Neuron (in vitro differentiated cells): ENCODE measurements at regions not wholly inside any gene's neighbourhood (a gene's known extent, or its start where the extent isn't known, plus 50 kb on each side); places are given as distances from the start of the nearest gene placed in this dataset.

Source experiments
- H2AFZ ChIP-seq: one replicate; pipeline ENCODE4 v1.6.1; 2013; ENCODE audit warnings: low read depth, mild to moderate bottlenecking, inconsistent platforms, low read length, moderate library complexity
- H3K27me3 ChIP-seq: one replicate; pipeline ENCODE4 v1.6.1; 2013; ENCODE audit warnings: low read length; ENCODE audit not compliant: insufficient read depth
- H3K36me3 ChIP-seq: one replicate; pipeline ENCODE4 v1.6.1; 2013; ENCODE audit warnings: low read length; ENCODE audit not compliant: insufficient read depth
- H3K4me1 ChIP-seq: one replicate; pipeline ENCODE4 v1.6.1; 2013; ENCODE audit warnings: low read length; ENCODE audit not compliant: insufficient read depth
- H3K4me3 ChIP-seq: 2 replicates; pipeline ENCODE4 v1.5.1; 2013; ENCODE audit warnings: mild to moderate bottlenecking, low read length, moderate library complexity
- H3K9me3 ChIP-seq: one replicate; pipeline ENCODE4 v1.6.1; 2013; ENCODE audit warnings: low read length

DNA sequence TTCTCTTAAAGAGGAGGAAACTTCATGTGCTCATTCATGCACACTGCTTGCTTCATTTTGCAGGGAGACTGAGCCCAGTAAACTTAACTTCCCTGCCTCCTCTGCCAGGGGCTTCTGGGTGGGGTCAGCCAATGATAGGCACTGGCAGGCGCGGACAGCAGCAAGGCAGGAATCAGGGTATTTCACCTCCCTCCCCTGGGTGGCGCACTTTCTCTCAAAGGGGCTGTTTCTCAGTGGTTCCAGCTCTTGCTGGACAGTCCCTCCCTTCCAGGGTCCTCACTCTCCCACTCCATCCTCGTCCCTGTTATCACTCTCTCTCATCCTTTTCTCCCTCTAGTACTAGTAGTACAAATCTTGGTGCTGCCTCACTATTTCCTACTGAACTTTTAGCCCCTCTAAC is 320.5 kb upstream of the ZNF521 start:
- H3K9me3 ChIP-seq, result no peaks in the 10 kb centered on the region
- H3K4me1 ChIP-seq, result no peaks in the 10 kb centered on the region
- H3K36me3 ChIP-seq, result no peaks in the 10 kb centered on the region
- H3K27me3 ChIP-seq, result no peaks in the 10 kb centered on the region
- H2AFZ ChIP-seq, result no peak overlapping the region
- no peak overlapping the region for H3K4me3 ChIP-seq

- no peaks in the 10 kb centered on the region for H3K4me1 ChIP-seq
- no peaks in the 10 kb centered on the region for H3K27me3 ChIP-seq
- H3K4me3 ChIP-seq, result no peak overlapping the region
- H2AFZ ChIP-seq, result no peak overlapping the region
- no peaks in the 10 kb centered on the region for H3K9me3 ChIP-seq
- no peaks in the 10 kb centered on the region for H3K36me3 ChIP-seq
Observed at GRCh38 chr18:25669741-25670140, 317.8 kb upstream of the ZNF521 start.

GRCh38 chr18:25662272-25662671 is 310.3 kb upstream of the ZNF521 start:
- Histone ChIP-seq H3K4me1 (peaks cover 6% of the 10 kb centered on the region), H3K9me3 (no peaks in the 10 kb centered on the region), H3K4me3 (no peak overlapping the region), H3K27me3 (no peaks in the 10 kb centered on the region), H2AFZ (no peak overlapping the region), H3K36me3 (no peaks in the 10 kb centered on the region)

DNA sequence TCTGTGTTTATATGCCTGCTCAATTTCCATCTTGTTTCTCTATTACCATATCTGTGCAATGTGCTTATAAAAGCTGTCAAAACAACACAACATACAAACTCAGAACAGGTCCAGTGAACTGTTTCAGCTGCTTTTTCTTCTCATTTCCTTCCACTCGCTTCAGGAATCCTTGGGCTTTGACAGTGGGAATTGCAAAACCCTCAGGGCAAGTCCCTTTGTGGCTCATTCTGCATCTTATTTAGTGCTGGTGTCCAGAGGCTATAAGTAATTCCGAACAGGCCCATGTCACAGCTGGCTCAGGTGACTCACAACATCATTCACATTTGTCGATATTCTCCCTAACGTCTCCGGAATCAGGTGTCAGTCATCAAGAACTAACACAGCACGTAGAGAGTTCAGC is 309.9 kb upstream of the ZNF521 start:
- Histone ChIP-seq H3K9me3 (no peaks in the 10 kb centered on the region), H3K36me3 (no peaks in the 10 kb centered on the region), H3K27me3 (no peaks in the 10 kb centered on the region), H3K4me3 (no peak overlapping the region), H2AFZ (no peak overlapping the region), H3K4me1 (peaks cover 6% of the 10 kb centered on the region)

DNA sequence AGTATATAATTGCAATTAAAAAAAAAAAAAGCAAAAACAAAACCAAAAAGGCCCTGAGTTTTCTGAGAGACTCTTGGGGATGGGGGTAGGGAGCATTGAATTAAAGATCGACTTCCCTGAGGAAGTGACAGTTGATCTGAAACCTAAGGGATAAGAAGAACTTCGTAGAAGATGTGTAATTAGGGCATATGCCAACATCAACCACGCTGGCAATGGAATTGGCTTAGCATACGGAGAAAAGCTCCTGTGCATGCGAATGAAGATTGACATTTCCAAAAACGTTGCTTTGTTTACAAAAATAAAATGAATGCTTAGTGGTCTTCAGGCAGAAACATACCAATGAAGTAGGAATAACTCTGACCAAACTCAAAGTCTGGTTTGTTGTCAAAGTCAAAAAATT is 307.6 kb upstream of the ZNF521 start:
- H3K4me1 ChIP-seq, result peaks cover 7% of the 10 kb centered on the region
- no peaks in the 10 kb centered on the region for H3K9me3 ChIP-seq
- H3K4me3 ChIP-seq, result no peak overlapping the region
- H3K27me3 ChIP-seq, result no peaks in the 10 kb centered on the region
- H3K36me3 ChIP-seq, result no peaks in the 10 kb centered on the region
- no peak overlapping the region for H2AFZ ChIP-seq

- no peaks in the 10 kb centered on the region for H3K36me3 ChIP-seq
- peaks cover 7% of the 10 kb centered on the region for H3K4me1 ChIP-seq
- no peak overlapping the region for H2AFZ ChIP-seq
- no peaks in the 10 kb centered on the region for H3K27me3 ChIP-seq
- H3K9me3 ChIP-seq, result no peaks in the 10 kb centered on the region
- no peak overlapping the region for H3K4me3 ChIP-seq
Observed at GRCh38 chr18:25658476-25658875, 306.5 kb upstream of the ZNF521 start.

- Histone ChIP-seq H3K36me3 (no peaks in the 10 kb centered on the region), H3K4me3 (no peak overlapping the region), H3K4me1 (peaks cover 21% of the 10 kb centered on the region), H3K27me3 (no peaks in the 10 kb centered on the region), H2AFZ (no peak overlapping the region), H3K9me3 (no peaks in the 10 kb centered on the region)
Observed at GRCh38 chr18:25651553-25651952, 299.6 kb upstream of the ZNF521 start.

DNA sequence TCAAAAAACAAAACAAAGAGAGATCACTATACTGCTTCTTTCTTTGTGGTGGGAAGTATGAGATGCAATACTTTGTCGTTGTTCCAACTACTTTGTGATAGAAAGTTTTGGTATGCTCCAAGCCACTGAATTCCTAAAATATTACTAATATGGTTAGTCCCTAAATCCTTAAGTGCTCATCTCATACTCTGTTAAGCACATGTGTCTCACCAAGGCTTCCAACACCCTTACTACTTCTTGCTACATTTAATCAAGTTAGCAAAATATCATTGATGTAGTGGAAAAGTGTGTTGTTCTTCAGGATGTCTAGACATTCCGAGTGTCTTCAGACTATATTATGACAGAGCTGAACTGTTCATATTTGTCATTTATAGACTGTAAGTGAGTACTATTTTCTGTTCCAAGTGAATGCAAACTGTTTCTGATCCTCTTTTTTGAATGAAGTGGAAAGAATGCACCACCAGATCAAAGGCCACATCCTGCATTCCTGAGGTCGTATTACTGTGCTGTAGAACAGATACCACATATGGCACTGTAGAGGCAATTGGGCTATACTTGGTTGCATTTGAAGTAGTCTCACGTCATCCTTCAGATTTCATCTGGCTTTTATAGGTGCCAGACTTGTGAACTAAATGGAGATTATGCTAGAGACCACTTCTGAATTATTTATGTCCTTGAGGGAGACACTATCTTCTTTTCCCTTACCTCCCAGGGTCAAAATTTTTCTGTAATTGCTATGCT is 298.4 kb upstream of the ZNF521 start:
- no peaks in the 10 kb centered on the region for H3K27me3 ChIP-seq
- H3K4me1 ChIP-seq, result peaks cover 19% of the 10 kb centered on the region
- H2AFZ ChIP-seq, result no peak overlapping the region
- no peaks in the 10 kb centered on the region for H3K36me3 ChIP-seq
- no peak overlapping the region for H3K4me3 ChIP-seq
- peaks cover 2% of the 10 kb centered on the region for H3K9me3 ChIP-seq

- Histone ChIP-seq H3K4me3 (no peak overlapping the region), H3K9me3 (peaks cover 2% of the 10 kb centered on the region), H3K36me3 (no peaks in the 10 kb centered on the region), H3K4me1 (peaks cover 19% of the 10 kb centered on the region), H2AFZ (no peak overlapping the region), H3K27me3 (no peaks in the 10 kb centered on the region)
Observed at GRCh38 chr18:25648716-25649260, 296.8 kb upstream of the ZNF521 start.

- no peaks in the 10 kb centered on the region for H3K27me3 ChIP-seq
- peaks cover 17% of the 10 kb centered on the region for H3K4me1 ChIP-seq
- no peak overlapping the region for H2AFZ ChIP-seq
- H3K4me3 ChIP-seq, result no peak overlapping the region
- peaks cover 2% of the 10 kb centered on the region for H3K9me3 ChIP-seq
- H3K36me3 ChIP-seq, result no peaks in the 10 kb centered on the region
Observed at GRCh38 chr18:25647404-25647803, 295.4 kb upstream of the ZNF521 start.

DNA sequence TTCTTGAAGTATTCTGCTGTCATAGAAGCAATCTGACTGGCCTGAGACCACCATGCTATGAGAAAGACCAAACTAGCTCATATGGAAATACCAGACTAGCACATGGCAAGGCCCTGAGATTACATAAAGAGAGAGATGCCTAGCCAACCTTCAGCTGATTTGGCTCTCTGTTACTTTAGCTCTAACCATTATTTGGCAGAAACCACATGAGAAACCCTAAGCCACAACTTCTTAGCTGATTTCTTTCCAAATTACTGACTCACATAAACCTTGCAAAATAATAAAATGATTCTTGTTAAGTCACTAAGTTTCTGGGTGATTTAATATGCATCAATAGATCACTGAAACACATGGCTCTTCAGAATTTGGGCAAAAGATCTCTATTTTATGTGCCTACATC is 295.0 kb upstream of the ZNF521 start:
- Histone ChIP-seq H3K36me3 (no peaks in the 10 kb centered on the region), H2AFZ (no peak overlapping the region), H3K27me3 (no peaks in the 10 kb centered on the region), H3K4me1 (peaks cover 14% of the 10 kb centered on the region), H3K9me3 (peaks cover 2% of the 10 kb centered on the region), H3K4me3 (no peak overlapping the region)

DNA sequence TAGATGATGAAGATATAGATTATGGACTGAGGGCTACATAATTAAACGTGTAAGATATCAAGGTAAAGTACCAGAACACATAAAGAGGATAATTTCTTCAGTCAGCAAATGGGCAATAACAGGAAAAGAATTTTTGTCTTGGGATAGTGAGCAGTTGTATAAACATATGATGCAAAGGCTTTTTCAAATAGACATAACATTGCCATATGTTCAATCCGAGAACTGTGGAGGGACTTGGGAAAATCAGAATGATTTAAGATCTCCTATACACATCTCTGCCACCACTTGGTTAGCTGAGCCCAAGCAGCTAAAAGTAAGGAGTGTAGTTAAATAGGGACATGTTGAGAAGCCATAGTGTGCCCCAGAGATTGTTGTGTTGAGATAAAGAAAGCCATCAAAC is 287.6 kb upstream of the ZNF521 start:
- Histone ChIP-seq H3K27me3 (no peaks in the 10 kb centered on the region), H2AFZ (no peak overlapping the region), H3K4me1 (peaks cover 3% of the 10 kb centered on the region), H3K9me3 (no peaks in the 10 kb centered on the region), H3K36me3 (no peaks in the 10 kb centered on the region), H3K4me3 (no peak overlapping the region)

GRCh38 chr18:25633563-25633962 is 281.6 kb upstream of the ZNF521 start:
- Histone ChIP-seq H3K9me3 (no peaks in the 10 kb centered on the region), H2AFZ (no peak overlapping the region), H3K27me3 (no peaks in the 10 kb centered on the region), H3K4me1 (peaks cover 8% of the 10 kb centered on the region), H3K4me3 (no peak overlapping the region), H3K36me3 (no peaks in the 10 kb centered on the region)

DNA sequence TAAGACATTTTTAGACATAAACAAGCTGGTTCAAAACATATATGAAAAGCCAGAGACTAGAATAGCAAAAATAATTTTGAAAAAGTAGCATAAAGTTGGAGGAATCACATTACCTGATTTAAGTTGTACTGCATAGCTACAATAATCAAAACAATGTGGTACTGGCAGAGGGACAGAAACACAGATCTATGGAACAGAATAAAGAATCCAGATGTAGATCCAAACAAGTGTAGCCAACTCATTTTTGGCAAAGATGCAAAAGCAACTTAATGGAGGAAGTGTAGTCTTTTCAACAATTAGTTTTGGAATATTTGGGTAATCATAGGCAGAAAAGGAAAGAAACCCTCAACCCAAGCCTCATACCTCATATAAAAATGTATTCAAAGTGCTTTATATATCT is 278.7 kb upstream of the ZNF521 start:
- no peak overlapping the region for H2AFZ ChIP-seq
- H3K4me3 ChIP-seq, result no peak overlapping the region
- H3K27me3 ChIP-seq, result no peaks in the 10 kb centered on the region

More for the DNA sequence above, 278.7 kb upstream of the ZNF521 start:
- Histone ChIP-seq H3K36me3 (no peaks in the 10 kb centered on the region), H3K4me1 (peaks cover 6% of the 10 kb centered on the region), H3K9me3 (no peaks in the 10 kb centered on the region)
